GM19193 (cell line): ENCODE measurements at regions not wholly inside any gene's neighbourhood (a gene's known extent, or its start where the extent isn't known, plus 50 kb on each side); places are given as distances from the start of the nearest gene placed in this dataset.

Experiments used
- POLR2A ChIP-seq: IDR thresholded peaks from 4 replicates; pipeline ENCODE4 v1.6.1; 2011; ENCODE audit not compliant: insufficient read depth, insufficient read length; ENCODE audit errors: extremely low read depth

DNA sequence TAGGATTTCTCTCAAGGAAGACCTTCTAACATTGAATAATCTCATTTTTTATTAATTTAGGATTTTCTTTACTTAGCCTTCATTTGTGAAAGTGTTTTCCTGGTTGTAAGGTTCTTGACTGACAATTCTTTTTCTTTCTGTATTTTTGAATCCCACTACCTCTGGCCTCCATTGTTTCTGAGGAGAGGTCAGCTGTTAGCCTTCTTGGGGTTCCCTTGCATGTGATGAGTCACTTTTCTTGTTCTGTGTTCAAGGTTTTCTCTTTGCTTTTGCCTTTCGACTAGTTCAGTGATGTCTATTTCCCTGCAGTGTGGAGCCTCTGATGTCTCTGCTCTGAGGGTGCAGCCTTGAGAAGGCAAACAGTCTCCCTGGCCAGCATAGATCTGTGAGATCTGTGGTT is 304.1 kb upstream of the ZNF32 start:
- no peak for TF ChIP-seq POLR2A

DNA sequence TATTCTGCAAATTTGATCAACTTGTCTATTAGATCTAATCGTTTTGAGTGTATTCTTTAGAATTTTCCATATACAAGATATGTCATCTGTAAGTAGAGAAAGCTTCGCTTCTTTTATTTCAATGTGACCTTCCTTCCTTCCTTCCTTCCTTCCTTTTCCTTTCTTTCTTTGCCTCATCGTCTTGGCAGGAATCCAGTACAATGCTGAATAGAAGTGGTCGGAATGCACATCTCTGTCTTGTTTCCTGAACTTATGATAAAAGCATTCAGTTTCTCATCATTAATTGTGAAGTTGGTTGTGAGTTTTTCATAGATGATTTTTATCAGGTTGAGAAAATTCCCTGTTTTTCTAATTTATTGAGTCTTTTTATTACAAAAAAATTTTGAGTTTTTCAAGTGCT is 300.7 kb upstream of the ZNF32 start:
- TF ChIP-seq POLR2A, result no peak

DNA sequence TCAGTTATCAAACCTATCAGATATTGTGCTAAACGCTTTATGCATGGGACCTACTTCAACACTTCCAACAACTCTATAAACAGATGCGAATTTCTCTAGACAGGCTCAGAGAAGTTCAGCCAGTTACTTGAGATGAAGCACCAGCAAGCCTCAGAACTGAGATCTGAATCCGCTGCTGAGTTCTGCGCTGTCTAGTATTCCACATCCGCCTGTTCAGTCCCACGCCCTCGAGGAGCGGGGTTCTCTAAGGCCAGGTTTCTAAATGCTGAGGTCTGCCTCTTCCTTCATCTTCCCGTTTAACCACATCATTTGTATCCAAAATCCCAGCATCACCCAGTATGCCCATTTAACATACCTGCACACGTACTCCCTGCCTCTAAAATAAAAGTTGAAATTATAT is 297.8 kb upstream of the ZNF32 start:
- TF ChIP-seq POLR2A, result no peak

DNA sequence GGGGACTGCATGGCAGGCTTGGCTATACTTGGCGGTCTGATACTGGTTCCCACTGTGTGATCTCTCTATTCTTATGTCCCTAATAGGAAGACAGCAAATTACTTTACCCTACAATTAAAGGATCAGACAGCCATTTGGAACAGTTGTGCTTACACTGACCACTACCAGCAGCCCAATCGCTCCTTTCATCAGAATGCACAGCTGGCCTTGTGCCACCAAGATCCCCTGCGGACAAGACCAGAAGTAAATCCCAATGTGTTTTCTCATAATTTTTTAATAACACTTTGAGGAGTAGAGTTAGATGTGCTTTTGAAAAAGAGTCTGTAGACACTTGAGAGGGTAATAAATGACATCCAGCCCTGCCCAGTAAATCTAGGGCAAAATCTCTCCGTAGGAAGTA is 297.2 kb upstream of the ZNF32 start:
- TF ChIP-seq POLR2A, result no peak

DNA sequence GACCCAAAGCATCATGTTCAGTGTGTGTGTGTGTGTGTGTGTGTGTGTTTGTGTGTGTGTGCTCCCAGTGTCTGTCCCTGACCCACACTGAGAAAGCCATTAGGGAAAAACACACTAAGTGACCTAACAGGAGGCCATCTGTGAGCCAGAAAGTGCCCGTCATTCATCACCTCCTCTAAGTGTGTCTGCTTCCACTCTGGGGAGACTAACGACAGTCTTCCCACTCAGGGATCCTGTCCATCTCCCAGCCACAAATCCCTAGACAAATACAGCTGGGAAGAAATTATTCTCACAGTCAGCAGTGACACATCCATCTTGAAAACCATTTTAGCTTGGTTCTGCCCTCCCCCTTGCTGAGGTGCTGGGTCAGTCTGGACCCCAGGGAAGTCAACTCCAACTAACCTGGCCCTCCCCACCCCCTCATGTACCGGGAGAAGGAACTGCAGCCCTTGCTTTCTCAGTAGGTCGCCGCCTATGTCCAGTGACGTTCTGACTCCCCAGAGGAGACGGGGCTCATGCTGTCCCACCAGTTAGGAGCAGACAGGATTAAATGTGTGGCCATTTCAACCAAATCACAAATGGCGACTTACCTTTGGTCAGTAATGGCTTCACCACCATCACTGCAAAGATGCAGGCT is 296.5 kb upstream of the ZNF32 start:
- no peak for TF ChIP-seq POLR2A

DNA sequence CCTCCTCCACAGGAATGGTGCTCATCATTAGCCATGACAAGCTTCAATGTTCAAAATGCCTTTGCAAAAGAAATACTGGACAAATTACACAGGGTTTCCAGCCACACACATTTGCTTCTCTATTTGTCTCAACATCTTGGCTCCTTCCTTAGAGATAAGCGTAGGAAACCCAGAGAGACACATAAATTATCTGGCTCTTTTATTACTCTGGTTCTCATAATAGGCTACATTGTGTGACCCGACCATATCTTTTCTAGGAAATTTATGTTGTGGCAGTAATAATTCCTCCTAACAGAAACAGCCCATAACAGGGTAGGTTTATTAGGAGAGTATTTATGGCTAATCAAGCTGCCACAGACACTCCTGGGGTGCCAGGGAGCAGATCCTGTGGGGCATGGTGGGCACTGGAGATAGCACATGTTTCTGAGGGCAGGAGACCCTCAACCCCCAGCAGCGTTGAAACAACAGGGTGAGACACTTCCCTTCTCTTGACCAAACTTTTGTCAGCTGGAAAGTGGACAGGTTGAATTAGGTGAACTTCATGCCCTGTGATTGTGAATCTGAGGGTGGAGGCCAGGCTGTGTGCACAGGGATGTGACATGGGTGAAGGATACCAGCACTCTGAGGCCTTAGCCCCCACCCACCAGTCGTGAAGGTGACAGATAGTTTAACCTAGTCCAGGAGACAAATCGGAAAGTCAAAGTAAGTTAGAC is 295.9 kb upstream of the ZNF32 start:
- TF ChIP-seq POLR2A, result no peak

DNA sequence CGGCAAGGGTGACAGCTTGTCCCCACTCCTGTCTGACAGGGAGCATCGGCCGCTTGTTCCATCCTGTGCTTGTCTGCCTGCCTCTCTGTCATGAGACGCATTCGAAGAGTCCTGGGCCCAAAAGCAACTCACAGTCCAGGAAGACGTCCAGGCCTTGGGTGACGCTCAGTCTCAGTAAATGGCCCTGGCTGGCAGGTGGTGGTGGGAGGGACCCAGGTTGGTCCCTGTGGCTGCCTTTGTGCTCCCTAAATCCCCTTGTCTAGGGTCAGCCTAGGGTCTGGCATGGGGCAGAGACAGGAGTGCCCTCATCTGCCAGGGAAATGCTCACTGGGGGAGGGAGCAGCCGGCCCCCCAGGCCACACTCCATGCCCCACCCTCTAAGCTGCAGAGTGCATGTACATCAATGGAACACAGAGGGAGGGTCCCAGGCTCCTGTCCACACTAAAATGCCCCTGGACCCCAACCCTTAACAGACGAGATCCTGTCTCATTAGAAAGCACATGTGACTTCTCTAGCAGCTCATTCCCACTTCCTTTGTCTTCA is 295.2 kb upstream of the ZNF32 start:
- TF ChIP-seq POLR2A, result no peak

DNA sequence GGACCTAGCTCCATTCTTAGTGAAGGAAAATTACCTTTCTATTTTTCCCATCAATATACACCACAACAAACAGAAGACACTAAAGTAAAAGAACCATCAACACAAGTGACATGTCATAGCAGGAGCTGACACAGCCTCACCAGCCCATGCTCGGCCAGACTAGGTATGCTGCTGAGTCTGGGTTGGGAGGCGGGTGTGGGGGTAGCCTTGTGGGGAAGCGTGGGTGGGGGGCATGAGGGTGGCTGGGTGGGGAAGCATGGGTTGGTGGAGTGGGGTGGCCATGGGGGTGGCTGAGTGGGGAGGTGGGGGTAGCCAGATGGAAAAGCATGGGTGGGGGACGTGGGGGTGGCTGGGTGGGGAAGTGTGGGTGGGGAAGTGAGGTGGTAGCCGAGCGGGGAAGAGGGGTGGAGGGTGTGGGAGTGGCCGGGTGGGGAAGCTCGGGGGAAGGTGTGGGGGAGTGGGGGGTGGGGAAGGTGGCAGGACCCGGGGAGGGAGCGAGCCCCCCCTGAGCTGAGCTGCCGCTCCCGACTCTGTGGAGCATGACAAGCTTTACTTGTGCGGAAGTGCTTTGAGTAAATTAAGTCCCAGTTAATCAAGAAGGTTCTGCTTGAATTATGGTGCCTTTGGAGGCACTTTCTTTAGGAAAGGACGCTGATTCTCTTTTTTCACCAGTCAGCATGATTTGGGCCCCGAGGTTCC is 294.6 kb upstream of the ZNF32 start:
- TF ChIP-seq POLR2A, result no peak

DNA sequence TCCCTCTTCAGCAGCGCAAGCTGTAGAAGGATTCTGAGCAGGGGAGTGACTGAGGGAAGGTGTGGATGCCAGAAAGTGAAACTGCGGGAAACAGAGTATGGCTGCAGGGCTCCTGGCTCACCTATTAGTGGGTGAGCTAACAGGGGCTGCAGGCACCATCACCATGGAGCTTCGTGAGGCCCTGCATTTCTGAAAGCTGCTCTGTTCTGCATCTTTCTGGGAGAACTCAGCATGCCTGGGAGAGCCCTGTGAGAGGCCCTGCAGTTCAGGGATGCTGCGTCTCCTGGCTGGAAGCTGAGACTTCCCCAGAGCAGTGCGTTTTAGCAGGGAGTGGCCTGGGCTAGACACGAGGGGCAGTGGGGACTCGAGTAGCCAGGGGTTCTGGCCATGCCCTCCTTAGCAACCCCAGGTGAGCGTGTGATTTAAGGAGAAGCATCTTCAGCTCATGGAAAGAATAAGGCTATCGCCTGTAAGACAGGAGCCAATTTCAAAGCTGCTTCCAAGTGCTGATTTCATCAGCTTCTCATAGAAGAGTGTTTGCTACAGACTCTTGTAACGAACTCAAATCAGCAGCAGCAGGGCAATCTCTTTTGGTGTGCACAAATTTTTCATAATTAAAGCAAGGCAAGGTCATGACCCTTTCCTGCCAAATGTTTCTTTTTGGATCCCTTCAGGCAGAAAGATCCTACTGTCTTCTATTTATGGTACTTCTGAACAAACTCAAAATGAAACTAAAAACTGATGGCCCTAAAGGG is 293.6 kb upstream of the ZNF32 start:
- no peak for TF ChIP-seq POLR2A

DNA sequence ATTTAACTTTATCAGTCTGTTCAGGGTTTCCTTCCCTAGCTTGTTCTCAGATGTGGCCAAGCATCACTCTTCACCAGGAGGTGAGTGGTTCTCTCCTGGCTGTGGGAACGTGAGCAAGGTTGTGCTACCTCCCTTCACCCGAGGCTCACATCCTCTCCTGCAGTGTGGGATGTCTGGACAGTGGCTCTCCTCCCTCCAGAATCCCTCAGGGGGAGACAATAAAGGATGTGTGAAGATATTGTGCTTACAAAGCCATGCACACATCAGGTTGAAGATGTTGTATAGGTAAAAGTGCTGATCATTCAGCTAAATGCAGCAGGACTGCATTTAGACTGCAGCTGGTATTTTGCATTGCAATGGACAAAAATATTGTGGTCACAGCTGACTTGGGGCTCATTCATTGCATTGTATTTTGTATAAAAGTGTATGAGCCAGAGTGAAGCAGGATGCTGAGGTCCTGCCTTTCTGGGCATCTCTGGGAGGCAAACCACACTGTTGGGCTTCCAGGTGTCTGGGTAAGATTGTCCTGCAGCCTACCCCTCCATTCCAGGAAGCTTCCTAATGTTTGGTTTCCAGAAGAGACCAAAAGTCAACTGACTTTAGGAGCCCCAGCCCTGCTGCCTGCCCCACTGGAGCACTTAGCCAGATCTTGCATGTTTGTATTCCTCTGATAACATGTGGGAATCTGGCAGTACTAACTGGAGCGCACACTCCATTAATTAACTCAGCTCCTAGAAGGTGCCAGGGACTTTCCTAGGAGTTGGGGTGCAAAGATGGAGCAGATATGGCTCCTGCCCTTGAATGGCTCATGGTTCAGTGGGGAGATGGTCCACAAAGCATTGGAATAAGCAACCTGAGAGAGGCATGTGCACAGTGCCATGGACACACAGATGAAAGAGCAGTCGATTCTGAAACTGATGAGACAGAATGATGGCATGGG is 292.5 kb upstream of the ZNF32 start:
- TF ChIP-seq POLR2A, result no peak

DNA sequence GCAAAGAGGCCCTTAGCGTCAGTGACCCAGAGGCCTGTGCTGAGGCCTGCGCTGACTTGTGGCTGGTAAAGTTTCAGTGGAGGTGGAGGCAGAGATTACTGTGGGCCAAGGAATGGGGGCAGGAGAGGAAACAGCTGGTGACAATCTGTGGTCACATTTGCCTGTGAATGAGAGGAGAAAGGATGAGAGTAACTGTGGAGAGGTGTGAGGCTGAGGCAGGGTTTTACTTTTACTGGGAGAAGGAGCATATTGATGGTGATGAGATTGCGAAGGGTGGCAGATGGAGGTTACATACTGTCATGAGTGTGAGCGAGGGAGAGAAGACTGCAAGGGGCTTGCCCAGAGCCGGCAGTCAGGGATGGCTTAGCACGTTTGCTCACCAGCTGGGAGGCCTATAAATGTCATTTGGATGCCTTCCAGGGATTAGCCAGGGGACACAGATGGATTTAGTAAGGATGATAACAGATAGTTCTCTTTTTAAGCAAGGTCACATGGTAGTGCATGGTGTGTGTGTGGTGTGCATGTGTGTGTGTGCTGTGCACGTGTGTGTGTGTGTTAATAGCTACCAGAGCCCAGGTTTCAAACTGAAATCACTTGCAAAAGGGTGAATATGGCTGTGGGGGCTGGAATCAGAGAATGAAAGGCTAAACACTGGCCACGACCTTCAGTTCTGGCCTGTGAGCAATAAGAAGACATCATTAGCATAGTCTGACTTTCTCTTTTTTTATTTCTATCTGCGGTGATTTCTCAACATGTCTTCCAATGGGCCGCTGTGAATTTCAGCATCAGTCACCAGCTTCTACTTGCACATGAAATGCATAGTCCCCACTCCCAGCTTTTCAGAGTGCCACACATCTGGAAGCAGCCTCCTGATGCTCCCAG is 291.5 kb upstream of the ZNF32 start:
- TF ChIP-seq POLR2A, result no peak

DNA sequence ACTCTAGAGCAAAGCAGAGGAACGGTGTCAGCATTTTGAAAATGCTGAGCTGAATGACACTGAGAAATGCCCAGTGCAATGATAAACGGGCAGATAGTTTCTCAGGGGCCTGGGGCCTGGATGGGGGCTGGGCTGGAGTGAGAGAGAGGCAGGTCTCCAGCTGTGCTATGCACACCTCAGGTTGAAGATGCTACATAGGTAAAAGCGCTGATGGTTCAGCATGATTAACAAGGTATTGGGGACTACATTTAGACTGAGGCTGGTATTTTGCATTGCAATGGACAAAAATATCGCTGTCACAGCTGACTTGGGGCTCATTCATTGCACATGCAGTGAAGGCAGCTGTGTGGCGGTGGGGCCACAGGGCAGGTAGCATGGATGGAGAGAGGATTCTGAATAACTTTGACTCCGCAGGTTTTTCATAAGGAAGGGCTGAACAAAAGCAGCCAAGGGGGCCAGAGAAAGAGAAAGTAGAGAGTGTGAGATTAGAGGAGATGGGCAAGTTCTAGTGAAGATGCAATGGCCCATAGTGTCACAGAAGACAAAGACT is 290.8 kb upstream of the ZNF32 start:
- TF ChIP-seq POLR2A, result no peak

DNA sequence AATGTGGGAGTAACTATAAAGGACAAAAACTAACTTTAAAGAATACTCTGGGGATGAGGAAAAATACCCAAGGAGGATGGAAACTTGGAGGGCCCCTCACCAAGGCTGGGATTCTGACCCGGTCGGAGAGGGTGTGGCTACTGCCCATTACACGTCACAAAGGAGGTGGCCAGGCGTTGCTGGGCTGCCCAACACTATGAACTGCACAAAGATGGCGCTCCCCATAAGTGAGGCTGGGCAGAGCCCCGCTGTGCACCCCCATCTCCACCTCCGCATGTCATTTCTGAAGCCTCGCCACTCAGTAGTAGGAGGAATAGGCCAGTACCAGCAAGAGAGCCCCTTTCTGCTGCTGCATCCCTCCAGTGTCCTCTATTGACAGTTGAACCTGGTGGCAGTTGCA is 290.1 kb upstream of the ZNF32 start:
- TF ChIP-seq POLR2A, result no peak
